SK-N-MC (cell line): ENCODE measurements at regions not wholly inside any gene's neighbourhood (a gene's known extent, or its start where the extent isn't known, plus 50 kb on each side); places are given as distances from the start of the nearest gene placed in this dataset.

Experiments used
- EZH2 ChIP-seq: fragments of 200-600 bp; sonication (generic); IDR thresholded peaks from one replicate; pipeline ENCODE4 v1.6.1; 2017; ENCODE audit warnings: antibody characterized with exemption
- FOXP2 ChIP-seq: optimal IDR thresholded peaks from 2 replicates; pipeline ENCODE3; 2011; ENCODE audit warnings: mild to moderate bottlenecking, moderate library complexity; ENCODE audit not compliant: insufficient read depth; ENCODE audit errors: extremely low read length, control extremely low read depth
- POLR2AphosphoS5 ChIP-seq: IDR thresholded peaks from 2 replicates; pipeline ENCODE4 v1.6.1; 2012; ENCODE audit warnings: mild to moderate bottlenecking, low read depth, low read length, borderline replicate concordance

DNA sequence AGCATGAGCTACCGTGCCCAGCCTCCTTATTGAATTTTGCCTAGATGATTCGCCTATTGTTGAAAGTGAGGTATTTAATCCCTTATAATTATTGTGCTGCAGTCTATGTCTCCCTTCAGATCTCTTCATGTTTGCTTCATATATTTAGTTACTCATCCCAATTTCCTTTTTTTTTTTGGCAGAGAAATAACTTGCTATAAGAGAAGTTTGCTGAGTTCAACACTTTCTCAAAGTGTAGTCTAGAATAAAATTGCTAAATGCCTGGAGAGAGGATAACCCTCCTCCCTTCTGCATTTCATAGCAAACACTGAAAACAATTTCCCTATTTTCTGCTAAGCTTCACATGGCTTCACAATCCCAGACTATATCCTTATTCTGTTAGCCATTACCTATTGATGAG is 136.6 kb upstream of the CD180 start:
- TF ChIP-seq EZH2, result no peak
- TF ChIP-seq POLR2AphosphoS5, result no peak
- TF ChIP-seq FOXP2, result no peak
